K562 (cell line): ENCODE measurements at regions not wholly inside any gene's neighbourhood (a gene's known extent, or its start where the extent isn't known, plus 50 kb on each side); places are given as distances from the start of the nearest gene placed in this dataset.
A peak's percentile ranks its signal among the peaks of the same experiment; 100 is the strongest.

Experiments
- ATAC-seq: fragments of 200-7000 bp; cut with Tn5 transposase; 3 replicates; pipeline ENCODE4 v1.9.1; 2020; ENCODE audit warnings: moderate library complexity
- BruUV-seq: library from RNA; stranded (reverse); fragments of 400-500 nt; replicated peaks from 2 replicates; lab custom pipeline; 2021; lab: Mats Ljungman, UMichigan
- CTCF ChIA-PET: fragments of 300-600 bp; formaldehyde crosslinking; extraction: SDS; loops from one replicate; lab custom pipeline; 2021; ENCODE audit warnings: low intra/inter-chr PET ratio; lab: Yijun Ruan, JAX
- POLR2A ChIA-PET: fragments of 300-600, 350-650 bp; sonication (Branson Sonifier 250); formaldehyde crosslinking; extraction: SDS; loops from one replicate; lab custom pipeline; 2021; ENCODE audit warnings: antibody characterized with exemption, inconsistent platforms; lab: Yijun Ruan, JAX
- DNase-seq, 4 experiments: peaks; one replicate each; pipeline versions ENCODE4 v3.0.0 to v3.0.0-alpha.2; 2011 to 2018; ENCODE audit warnings: low spot score in 3 of 4, mixed read lengths in 3 of 4; ENCODE audit errors: extremely low read depth in 1 of 4
- FAIRE-seq: peaks from 2 replicates; lab custom pipeline; 2011; peaks lifted over from hg19 to GRCh38; lab: Jason Lieb, UNC
- H2AFZ ChIP-seq: 2 replicates; pipeline ENCODE4 v1.6.0; 2011; ENCODE audit warnings: low read depth, low read length, control low read depth, inconsistent platforms
- H3K27ac ChIP-seq: fragments of 200-600 bp; 3 replicates; pipeline ENCODE4 v1.8.0; 2011; ENCODE audit warnings: low read depth, mild to moderate bottlenecking, control low read depth, inconsistent platforms, low read length, moderate library complexity, mixed read lengths; ENCODE audit errors: extremely low read depth
- H3K27me3 ChIP-seq, 2 experiments: fragments of 300-600 bp in 1 of 2; 2 replicates in 1 of 2; 3 replicates in 1 of 2; pipeline versions ENCODE4 v1.6.0 to v1.8.0; 2011; ENCODE audit warnings: inconsistent platforms in 2 of 2, low read length in 2 of 2, mild to moderate bottlenecking in 1 of 2, mixed read lengths in 1 of 2, moderate library complexity in 1 of 2; ENCODE audit not compliant: control insufficient read depth in 2 of 2, insufficient read depth in 2 of 2
- H3K36me3 ChIP-seq: fragments of 300-600 bp; 3 replicates; pipeline ENCODE4 v1.8.0; 2011; ENCODE audit warnings: mild to moderate bottlenecking, low read length, inconsistent platforms; ENCODE audit not compliant: control insufficient read depth, insufficient read depth
- H3K4me1 ChIP-seq, 2 experiments: fragments of 200-600 bp in 1 of 2; replicated peaks in 1 of 2; 2 replicates in 1 of 2; 3 replicates in 1 of 2; pipeline versions ENCODE4 v1.5.1 to v1.8.0; 2011; ENCODE audit warnings: inconsistent platforms in 2 of 2, low read length in 2 of 2, mild to moderate bottlenecking in 1 of 2, mixed read lengths in 1 of 2, moderate library complexity in 1 of 2; ENCODE audit not compliant: control insufficient read depth in 2 of 2, insufficient read depth in 2 of 2
- H3K4me2 ChIP-seq: 2 replicates; pipeline ENCODE4 v1.6.1; 2011; ENCODE audit warnings: low read length, control low read depth, inconsistent platforms, mixed read lengths; ENCODE audit not compliant: insufficient read depth
- H3K4me3 ChIP-seq: fragments of 200-600 bp; sonication (generic), shearing (Covaris generic); 2 replicates; pipeline ENCODE4 v1.5.1; 2016; ENCODE audit warnings: control low read depth, inconsistent platforms
- H3K79me2 ChIP-seq: fragments of 200-600 bp; 3 replicates; pipeline ENCODE4 v1.8.0; 2011; ENCODE audit warnings: low read length, inconsistent platforms; ENCODE audit not compliant: control insufficient read depth, insufficient read depth
- H3K9ac ChIP-seq, 2 experiments: 2 replicates each; pipeline versions ENCODE4 v1.6.0 to v1.6.1; 2011; ENCODE audit warnings: low read depth in 2 of 2, low read length in 2 of 2, control low read depth in 1 of 2, inconsistent platforms in 1 of 2, mild to moderate bottlenecking in 1 of 2, mixed read lengths in 1 of 2; ENCODE audit not compliant: insufficient read depth in 1 of 2
- H3K9me1 ChIP-seq: one replicate; pipeline ENCODE4 v1.6.0; 2011; ENCODE audit warnings: inconsistent platforms, mild to moderate bottlenecking, low read length, moderate library complexity; ENCODE audit not compliant: control insufficient read depth, insufficient read depth
- H3K9me3 ChIP-seq: replicated peaks from 2 replicates; pipeline ENCODE4 v1.5.1; 2011; ENCODE audit warnings: low read depth, low read length, inconsistent platforms; ENCODE audit not compliant: control insufficient read depth, insufficient read depth
- H4K20me1 ChIP-seq: replicated peaks from 2 replicates; pipeline ENCODE4 v1.6.1; 2011; ENCODE audit warnings: low read length, inconsistent platforms, mixed read lengths; ENCODE audit not compliant: control insufficient read depth, insufficient read depth
- MAFG ChIP-seq: fragments of 450-650 bp; conservative IDR thresholded peaks from 2 replicates; pipeline ENCODE4 v1.6.1; 2016; ENCODE audit warnings: missing genetic modification characterization, missing compliant biosample characterization
- ZKSCAN1 ChIP-seq: fragments of 150-350 bp; IDR thresholded peaks from 2 replicates; pipeline ENCODE4 v1.6.1; 2016; ENCODE audit warnings: low read depth, low read length
- WGBS: fragments of 100-300 bp; shearing (Covaris generic); methylation state at CpG from one replicate; pipeline ENCODE4 v1.1.6; 2016; ENCODE audit warnings: low coverage, mixed read lengths; ENCODE audit not compliant: insufficient coverage; ENCODE audit errors: missing lambda C conversion rate; 5-methylcytosine and 5-hydroxymethylcytosine counted together
- in situ Hi-C: fragments of 300-500 bp; cut with MboI; formaldehyde crosslinking; loops from 4 replicates; pipeline ENCODE4 v1.15.0; 2018; ENCODE audit warnings: inconsistent platforms, mixed read lengths
- intact Hi-C: fragments of 100-400 bp; cut with micrococcal nuclease; formaldehyde crosslinking; loops from 2 replicates; pipeline ENCODE4 v1.14.2; 2022
- TF ChIP-seq, protein P1 (sequence below): fragments of 250-450 bp; sonication (Bioruptor Pico); IDR thresholded peaks from 2 replicates; pipeline ENCODE4 v1.4.0; 2020; ENCODE audit warnings: mild to moderate bottlenecking, moderate library complexity, borderline replicate concordance

DNA sequence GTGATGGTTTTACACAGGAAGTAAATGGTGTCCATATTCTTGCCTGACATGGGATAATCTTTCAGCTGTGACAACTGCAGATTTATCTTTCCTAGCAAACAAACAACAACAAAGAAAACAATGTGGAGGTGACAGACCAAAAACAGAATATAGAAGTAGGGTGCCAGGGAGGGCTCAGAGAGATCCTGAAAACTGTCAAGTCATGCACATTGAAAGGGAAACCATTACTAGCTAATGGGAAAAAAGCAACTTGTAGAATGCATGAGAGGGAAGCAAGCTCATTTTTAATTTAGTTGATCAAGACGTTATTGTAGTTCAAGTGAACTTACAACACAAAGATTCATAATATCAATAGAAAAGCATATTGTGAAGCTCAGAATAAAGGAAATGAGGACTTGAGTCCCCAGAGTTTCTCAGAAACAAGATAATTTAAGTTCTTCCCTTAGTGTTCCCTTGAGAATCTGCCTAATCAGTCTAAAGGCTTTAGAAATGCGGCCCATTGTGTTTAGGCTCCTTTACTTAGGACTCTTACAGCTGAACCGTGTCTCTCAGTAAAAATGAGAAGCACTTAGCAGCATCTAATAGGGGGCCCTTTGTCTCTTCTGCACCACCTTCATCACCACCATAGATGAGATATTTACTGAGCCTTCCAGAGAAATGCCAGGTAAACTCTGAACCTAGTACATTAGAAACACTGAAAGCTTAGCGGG, 115.6 kb upstream of the CADPS start:
- no peak overlapping the region for H2AFZ ChIP-seq
- H3K4me1 ChIP-seq: no peaks in the 10 kb centered on the region
- FAIRE-seq (no peak), DNase-seq (no peak), ATAC-seq (no peak)
- no TSS peak for BruUV-seq
- H3K9me1 ChIP-seq: no peaks in the 10 kb centered on the region
- POLR2A ChIA-PET: no interaction called here
- H3K4me2 ChIP-seq: no peak overlapping the region
- no peaks in the 10 kb centered on the region for H3K36me3 ChIP-seq
- TF ChIP-seq MAFG (tag) (peak; percentile 46), ZKSCAN1 (no peak)
- TF ChIP-seq, protein P1, sequence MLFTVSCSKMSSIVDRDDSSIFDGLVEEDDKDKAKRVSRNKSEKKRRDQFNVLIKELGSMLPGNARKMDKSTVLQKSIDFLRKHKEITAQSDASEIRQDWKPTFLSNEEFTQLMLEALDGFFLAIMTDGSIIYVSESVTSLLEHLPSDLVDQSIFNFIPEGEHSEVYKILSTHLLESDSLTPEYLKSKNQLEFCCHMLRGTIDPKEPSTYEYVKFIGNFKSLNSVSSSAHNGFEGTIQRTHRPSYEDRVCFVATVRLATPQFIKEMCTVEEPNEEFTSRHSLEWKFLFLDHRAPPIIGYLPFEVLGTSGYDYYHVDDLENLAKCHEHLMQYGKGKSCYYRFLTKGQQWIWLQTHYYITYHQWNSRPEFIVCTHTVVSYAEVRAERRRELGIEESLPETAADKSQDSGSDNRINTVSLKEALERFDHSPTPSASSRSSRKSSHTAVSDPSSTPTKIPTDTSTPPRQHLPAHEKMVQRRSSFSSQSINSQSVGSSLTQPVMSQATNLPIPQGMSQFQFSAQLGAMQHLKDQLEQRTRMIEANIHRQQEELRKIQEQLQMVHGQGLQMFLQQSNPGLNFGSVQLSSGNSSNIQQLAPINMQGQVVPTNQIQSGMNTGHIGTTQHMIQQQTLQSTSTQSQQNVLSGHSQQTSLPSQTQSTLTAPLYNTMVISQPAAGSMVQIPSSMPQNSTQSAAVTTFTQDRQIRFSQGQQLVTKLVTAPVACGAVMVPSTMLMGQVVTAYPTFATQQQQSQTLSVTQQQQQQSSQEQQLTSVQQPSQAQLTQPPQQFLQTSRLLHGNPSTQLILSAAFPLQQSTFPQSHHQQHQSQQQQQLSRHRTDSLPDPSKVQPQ (CRISPR knock-in tag): no peak
- no peak overlapping the region for H3K4me3 ChIP-seq
- H4K20me1 ChIP-seq: no peaks in the 10 kb centered on the region
- H3K9me3 ChIP-seq: no peaks in the 10 kb centered on the region
- intact Hi-C loops (loop anchor here (10.0 kb wide), 1 partner anchor 76 kb away; no protein-coding TSS in a partner anchor), in situ Hi-C loops (no loop called here)
- WGBS: 0% methylated on average over 4 of the region's 4 CpGs
- H3K9ac ChIP-seq: no peak overlapping the region
- no peaks in the 10 kb centered on the region for H3K79me2 ChIP-seq
- CTCF ChIA-PET: no interaction called here
- no peaks in the 10 kb centered on the region for H3K27me3 ChIP-seq
- no peak overlapping the region for H3K27ac ChIP-seq
